ENCODE measurements at regions not wholly inside any gene's neighbourhood (a gene's known extent, or its start where the extent isn't known, plus 50 kb on each side); places are given as distances from the start of the nearest gene placed in this dataset.

GRCh38 chr12:32047357-32048212, 59.1 kb upstream of the BICD1 start:
- DNase-seq = no peak

DNA sequence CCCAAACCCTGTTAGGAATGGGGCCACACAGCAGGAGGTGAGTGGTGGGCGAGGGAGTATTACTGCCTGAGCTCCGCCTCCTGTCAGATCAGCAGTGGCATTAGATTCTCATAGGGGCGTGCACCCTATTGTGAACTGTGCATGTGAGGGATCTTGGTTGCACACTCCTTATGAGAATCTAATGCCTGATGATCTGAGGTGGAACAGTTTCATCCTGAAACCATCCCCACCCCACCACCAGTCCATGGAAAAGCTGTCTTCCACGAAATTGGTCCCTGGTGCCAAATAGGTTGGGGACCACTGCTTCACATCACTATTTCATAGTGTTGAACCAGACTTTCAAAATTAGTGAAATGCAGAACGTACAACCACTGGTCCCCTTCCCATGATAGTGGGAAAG, 57.9 kb upstream of the BICD1 start:
- no peak for DNase-seq

GRCh38 chr12:32049956-32050355, 56.7 kb upstream of the BICD1 start:
- DNase-seq = no peak

GRCh38 chr12:32051511-32052211, 55.0 kb upstream of the BICD1 start:
- no peak for DNase-seq

DNA sequence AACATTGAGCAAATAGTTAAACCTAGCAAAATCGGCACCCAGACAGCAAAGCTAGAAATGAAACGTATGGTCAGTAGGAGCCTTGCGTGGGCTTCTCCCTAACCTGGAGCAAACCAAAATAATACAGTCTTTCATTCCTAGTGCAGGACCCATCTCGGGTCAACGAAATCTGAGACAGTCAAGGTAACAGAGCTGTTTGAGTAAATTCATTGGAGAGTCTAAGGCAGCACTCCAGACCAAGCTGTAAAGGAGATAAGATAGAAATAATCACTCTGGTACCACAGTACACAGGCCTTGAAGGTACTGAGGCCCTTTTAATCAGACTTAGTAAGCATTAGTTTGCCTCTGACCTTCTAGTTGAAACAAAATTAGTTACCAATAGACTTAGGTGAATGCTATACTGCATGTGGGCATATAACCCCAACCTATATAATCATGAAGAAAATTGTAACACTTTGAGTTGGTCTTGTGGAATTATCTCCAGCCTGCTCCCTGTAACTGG, 54.4 kb upstream of the BICD1 start:
- DNase-seq = no peak

GRCh38 chr12:32053881-32054624, 52.6 kb upstream of the BICD1 start:
- DNase-seq = no peak

Data from activated CD8-positive, alpha-beta memory T cell treated with anti-CD3 and anti-CD28 coated beads for 24 hours (primary cell).